Heart right ventricle (tissue), 16 donors: ENCODE measurements at regions not wholly inside any gene's neighbourhood (a gene's known extent, or its start where the extent isn't known, plus 50 kb on each side); places are given as distances from the start of the nearest gene placed in this dataset.

Source experiments
- ATAC-seq, 8 donors: fragments of 200-7000 bp; cut with Tn5 transposase; one replicate each; pipeline ENCODE4 v1.9.1; 2020; ENCODE audit warnings: mild to moderate bottlenecking in 8 of 8, moderate library complexity in 8 of 8, moderate number of reproducible peaks in 1 of 8
- DNase-seq, 2 donors: peaks; one replicate each; pipeline ENCODE4 v3.0.0-alpha.2; 2020
- H3K27ac ChIP-seq, 10 donors: fragments of 200-600 bp; sonication (generic) in 2 of 10; one replicate each; pipeline versions ENCODE4 v1.5.0 to v1.8.0; 2020 to 2022; ENCODE audit warnings: mild to moderate bottlenecking in 3 of 10
- H3K27me3 ChIP-seq, 7 donors: fragments of 200-600 bp; one replicate each; pipeline ENCODE4 v1.8.0; 2021 to 2022; ENCODE audit warnings: mild to moderate bottlenecking in 2 of 7
- H3K36me3 ChIP-seq, 9 donors: fragments of 200-600 bp; sonication (generic) in 1 of 9; one replicate each; pipeline versions ENCODE4 v1.5.0 to v1.8.0; 2020 to 2022; ENCODE audit warnings: mild to moderate bottlenecking in 2 of 9
- H3K4me1 ChIP-seq, 9 donors: fragments of 200-600 bp; sonication (generic) in 1 of 9; one replicate each; pipeline versions ENCODE4 v1.5.0 to v1.8.0; 2020 to 2022; ENCODE audit warnings: mild to moderate bottlenecking in 4 of 9
- H3K4me3 ChIP-seq, 10 donors: fragments of 200-600 bp; sonication (generic) in 2 of 10; one replicate each; pipeline versions ENCODE4 v1.5.0 to v1.8.0; 2020 to 2022; ENCODE audit warnings: mild to moderate bottlenecking in 7 of 10, moderate library complexity in 2 of 10
- H3K9me3 ChIP-seq, 11 donors: fragments of 200-600 bp in 10 of 11; sonication (generic) in 2 of 11; one replicate each; pipeline versions ENCODE4 v1.5.0 to v1.8.0; 2013 to 2022; ENCODE audit warnings: mild to moderate bottlenecking in 2 of 11, control low read depth in 1 of 11, moderate library complexity in 1 of 11
- WGBS, 2 donors: extraction: QIAGEN DNeasy Blood & Tissue Kit; methylation state at CpG; one replicate each; pipeline ENCODE4 v1.1.7; 2013; ENCODE audit warnings: inconsistent platforms in 1 of 2; 5-methylcytosine and 5-hydroxymethylcytosine counted together
- intact Hi-C, 10 donors: fragments of 100-400 bp; cut with DNase I; formaldehyde crosslinking; loops; one replicate each; pipeline versions ENCODE4 v1.11.1 to v1.14.2; 2022
- TF ChIP-seq, protein P1 (sequence below), 9 donors: fragments of 200-600 bp; sonication (generic) in 2 of 9; IDR thresholded peaks; one replicate each; pipeline versions ENCODE4 v1.5.0 to v1.8.0; 2021 to 2022; ENCODE audit warnings: antibody characterized with exemption in 9 of 9, mild to moderate bottlenecking in 5 of 9, moderate library complexity in 1 of 9
- donor health status: Arrhythmogenic right ventricular cardiomyopathy.
- donor health status: ischemic (EF 13 %, LVEDD 7.1; RV severe dilation, severe dysfunction).
- donor health status: healthy with polysubstance abuse.
- donor health status: DM: no; HTN: yes; CAD: no.
- donor health status: DM: no; HTN: no; CAD: no.
- donor health status: ischemic (EF 25% LVEDD 6.9; RV normal size, moderate dysfunction).
- donor health status: ischemic (EF 25% LVEDD 5.7; RV mildly dilated, moderate dysfunction).
- donor health status: healthy.
- donor health status: DM: yes; HTN: yes; CAD: no.
- donor health status: Ischemic cardiomyopathy.
- donor health status: ischemic (EF 35%, LVEDD 5.7; RV mildly dilated, moderate dysfunction).
- donor health status: nonischemic (EF 11% LVEDD 7.7; RV severe dilation, severe dysfunction).
- donor health status: DM: yes; HTN: yes; CAD: no.
- donor health status: PGD.
- donor health status: ischemic (EF 29% LVEDD 5.4; RV normal size, mild dysfunction).
- donor health status: nonischemic (EF 23%, LVEDD 6.1; RV moderate dilation, normal function).

DNA sequence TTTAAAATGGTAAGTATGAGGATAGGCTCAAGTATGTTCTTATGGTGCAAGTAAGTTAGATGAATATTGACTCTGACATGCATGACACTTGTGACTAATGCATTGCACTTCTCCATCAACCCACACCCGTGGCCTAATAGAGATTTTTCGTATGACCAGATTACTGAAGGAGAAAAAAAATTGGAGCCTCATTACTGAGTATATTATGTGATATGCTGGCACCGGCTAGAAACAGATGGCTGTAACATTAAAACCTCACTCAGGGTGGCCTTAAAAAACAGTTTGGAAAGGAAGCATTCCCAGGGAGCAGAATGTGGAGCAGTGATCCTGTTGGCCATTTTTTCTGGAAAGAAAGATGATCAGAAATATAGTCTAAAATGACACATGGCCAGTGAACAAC is 766.4 kb downstream of the PRELID2 start:
- Histone ChIP-seq H3K36me3 (no peaks in the 10 kb centered on the region), H3K27ac (no peak overlapping the region), H3K4me1 (no peaks in the 10 kb centered on the region), H3K27me3 (no peaks in the 10 kb centered on the region), H3K9me3 (no peaks in the 10 kb centered on the region), H3K4me3 (no peak overlapping the region)
- ATAC-seq (no peak), DNase-seq (no peak)
- 77 to 81% methylated on average over 3 of the region's 3 CpGs for WGBS, 2 donors
- intact Hi-C loops = no loop called here
- TF ChIP-seq, protein P1, sequence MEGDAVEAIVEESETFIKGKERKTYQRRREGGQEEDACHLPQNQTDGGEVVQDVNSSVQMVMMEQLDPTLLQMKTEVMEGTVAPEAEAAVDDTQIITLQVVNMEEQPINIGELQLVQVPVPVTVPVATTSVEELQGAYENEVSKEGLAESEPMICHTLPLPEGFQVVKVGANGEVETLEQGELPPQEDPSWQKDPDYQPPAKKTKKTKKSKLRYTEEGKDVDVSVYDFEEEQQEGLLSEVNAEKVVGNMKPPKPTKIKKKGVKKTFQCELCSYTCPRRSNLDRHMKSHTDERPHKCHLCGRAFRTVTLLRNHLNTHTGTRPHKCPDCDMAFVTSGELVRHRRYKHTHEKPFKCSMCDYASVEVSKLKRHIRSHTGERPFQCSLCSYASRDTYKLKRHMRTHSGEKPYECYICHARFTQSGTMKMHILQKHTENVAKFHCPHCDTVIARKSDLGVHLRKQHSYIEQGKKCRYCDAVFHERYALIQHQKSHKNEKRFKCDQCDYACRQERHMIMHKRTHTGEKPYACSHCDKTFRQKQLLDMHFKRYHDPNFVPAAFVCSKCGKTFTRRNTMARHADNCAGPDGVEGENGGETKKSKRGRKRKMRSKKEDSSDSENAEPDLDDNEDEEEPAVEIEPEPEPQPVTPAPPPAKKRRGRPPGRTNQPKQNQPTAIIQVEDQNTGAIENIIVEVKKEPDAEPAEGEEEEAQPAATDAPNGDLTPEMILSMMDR (IDR thresholded peaks at IDR 0.05) = no peak

DNA sequence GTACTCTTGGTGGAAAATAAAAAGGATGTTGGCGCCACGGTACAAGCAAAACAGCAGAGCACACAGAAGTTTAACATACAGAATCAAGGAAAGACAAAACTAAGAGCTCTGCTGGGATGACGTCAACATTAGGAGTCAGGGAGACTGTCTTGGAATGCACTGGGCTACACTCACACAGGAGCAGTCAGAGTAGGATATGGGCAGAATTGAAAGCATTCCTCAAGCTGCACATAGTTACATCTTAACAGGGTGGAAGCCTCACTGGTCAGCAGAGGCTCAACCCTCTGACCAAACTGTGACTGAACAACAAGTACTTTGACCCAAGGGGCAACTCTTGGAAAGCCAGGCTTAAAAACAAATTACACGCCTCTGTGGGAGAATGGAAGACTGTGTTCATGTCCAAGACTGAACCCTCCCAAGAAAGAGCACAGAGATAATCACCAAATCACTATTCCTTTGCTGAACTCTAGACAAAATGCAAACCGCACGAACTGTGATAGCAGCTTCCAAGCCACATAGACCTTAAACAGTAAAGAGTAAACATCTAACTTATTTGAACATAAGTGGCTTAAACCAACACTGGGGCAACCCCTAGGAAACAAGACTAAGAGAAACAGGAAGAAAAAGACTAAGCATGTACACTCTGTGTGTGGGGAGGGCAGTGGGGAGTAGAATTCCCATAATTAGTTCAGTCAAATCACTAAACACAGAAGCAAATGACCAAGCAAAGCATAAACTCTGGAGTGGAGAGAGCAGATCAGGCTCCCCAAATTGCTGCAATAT is 772.7 kb downstream of the PRELID2 start:
- H3K27me3 ChIP-seq = no peaks in the 10 kb centered on the region
- WGBS, 2 donors = 81 to 83% methylated on average over 6 of the region's 6 CpGs
- no peaks in the 10 kb centered on the region for H3K36me3 ChIP-seq
- no peak for DNase-seq
- H3K4me3 ChIP-seq = no peak overlapping the region
- H3K27ac ChIP-seq = no peak overlapping the region
- intact Hi-C loops = no loop called here
- peaks cover 0 to 7% (median 0%) of the 10 kb centered on the region in 11 donors for H3K9me3 ChIP-seq
- no peaks in the 10 kb centered on the region for H3K4me1 ChIP-seq
- TF ChIP-seq, protein P1 (IDR thresholded peaks at IDR 0.05) = no peak
- no peak for ATAC-seq

DNA sequence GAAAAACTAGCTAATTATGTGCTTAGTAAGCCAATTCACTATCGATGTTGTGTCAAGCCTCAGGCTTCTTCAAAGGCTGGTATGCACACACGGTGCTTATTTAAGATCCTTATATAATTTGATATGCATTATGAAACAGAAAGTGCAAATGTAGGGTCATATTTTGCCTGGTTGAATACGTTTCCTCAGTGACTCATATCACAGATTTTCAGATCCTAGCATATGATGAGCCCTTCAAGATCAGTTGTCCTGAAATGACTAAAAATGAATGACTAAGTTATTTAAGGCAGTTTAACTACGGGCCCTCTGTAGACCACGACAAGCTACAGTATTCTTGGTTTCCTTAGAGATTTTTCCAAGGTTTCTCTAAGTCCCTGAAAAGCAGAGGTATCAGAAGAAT is 778.3 kb downstream of the PRELID2 start:
- ATAC-seq = no peak
- intact Hi-C loops = no loop called here
- WGBS, 2 donors = 70 to 82% methylated on average over 5 of the region's 5 CpGs
- Histone ChIP-seq H3K27ac (no peak overlapping the region), H3K4me1 (no peaks in the 10 kb centered on the region), H3K27me3 (no peaks in the 10 kb centered on the region), H3K36me3 (no peaks in the 10 kb centered on the region), H3K4me3 (no peak overlapping the region), H3K9me3 (peaks cover 0 to 7% (median 0%) of the 10 kb centered on the region in 11 donors)
- no peak for DNase-seq
- TF ChIP-seq, protein P1 (IDR thresholded peaks at IDR 0.05) = no peak

DNA sequence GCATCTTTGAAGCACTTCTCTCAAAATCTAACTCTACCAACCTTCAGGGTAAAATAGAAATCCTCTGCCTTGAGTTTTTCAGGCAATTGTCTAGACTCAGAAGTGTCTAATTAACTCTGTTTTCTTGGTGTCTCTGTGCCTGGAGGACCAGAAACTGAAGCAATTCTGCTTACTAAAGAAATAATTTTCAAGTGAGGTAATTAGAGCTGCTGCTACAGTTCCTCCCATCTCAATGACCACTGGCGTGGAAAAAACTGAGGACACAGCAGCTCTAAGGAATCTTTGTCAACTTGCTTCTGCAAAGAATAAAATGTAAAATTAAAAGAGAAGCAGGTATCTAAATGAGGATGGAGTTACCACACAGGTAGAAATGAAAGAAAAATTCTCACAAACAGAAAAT is 785.0 kb downstream of the PRELID2 start:
- DNase-seq = no peak
- Histone ChIP-seq H3K4me1 (no peaks in the 10 kb centered on the region), H3K27me3 (no peaks in the 10 kb centered on the region), H3K27ac (no peak overlapping the region), H3K36me3 (no peaks in the 10 kb centered on the region), H3K4me3 (no peak overlapping the region), H3K9me3 (no peaks in the 10 kb centered on the region)
- no peak for ATAC-seq
- WGBS, 2 donors = 61 to 78% methylated on average over 1 of the region's 1 CpG
- TF ChIP-seq, protein P1 (IDR thresholded peaks at IDR 0.05) = no peak
- intact Hi-C loops = no loop called here
